ENCODE measurements at regions not wholly inside any gene's neighbourhood (a gene's known extent, or its start where the extent isn't known, plus 50 kb on each side); places are given as distances from the start of the nearest gene placed in this dataset.

DNA sequence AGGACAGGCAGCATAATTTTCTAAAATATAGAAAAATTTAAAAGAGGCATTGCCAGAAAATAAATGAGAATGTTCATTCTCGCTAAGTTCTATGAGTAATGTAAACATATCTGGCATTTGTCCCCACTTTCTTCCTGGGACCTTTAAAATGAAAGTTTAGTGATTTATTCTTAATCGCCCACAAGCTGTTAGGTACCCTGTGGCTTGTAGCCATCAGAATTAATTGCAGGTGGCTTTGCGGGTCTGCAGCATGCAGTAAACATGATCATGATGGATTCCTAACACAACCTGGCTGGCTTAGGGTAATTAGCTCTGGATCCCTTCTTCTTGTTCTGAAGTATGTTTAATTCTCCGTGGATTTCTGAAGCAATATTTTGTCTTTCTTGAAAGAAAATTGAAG, 103.5 kb upstream of the FRMD6 start:
- Histone ChIP-seq H3K9me3 (no peaks in the 10 kb centered on the region), H3K27me3 (no peaks in the 10 kb centered on the region), H3K4me1 (peaks cover 0 to 13% (median 0%) of the 10 kb centered on the region in 12 donors), H3K4me3 (no peak overlapping the region), H3K36me3 (no peaks in the 10 kb centered on the region), H3K27ac (peak overlapping the region in 1 of 12 donors; percentile 50)
- WGBS, 4 donors: 92 to 96% (median 94%) methylated on average over 4 of the region's 4 CpGs
- DNase-seq (no peak), ATAC-seq (no peak)
- intact Hi-C loops (cut with DNase I): no loop called here
- TF ChIP-seq, protein P1, sequence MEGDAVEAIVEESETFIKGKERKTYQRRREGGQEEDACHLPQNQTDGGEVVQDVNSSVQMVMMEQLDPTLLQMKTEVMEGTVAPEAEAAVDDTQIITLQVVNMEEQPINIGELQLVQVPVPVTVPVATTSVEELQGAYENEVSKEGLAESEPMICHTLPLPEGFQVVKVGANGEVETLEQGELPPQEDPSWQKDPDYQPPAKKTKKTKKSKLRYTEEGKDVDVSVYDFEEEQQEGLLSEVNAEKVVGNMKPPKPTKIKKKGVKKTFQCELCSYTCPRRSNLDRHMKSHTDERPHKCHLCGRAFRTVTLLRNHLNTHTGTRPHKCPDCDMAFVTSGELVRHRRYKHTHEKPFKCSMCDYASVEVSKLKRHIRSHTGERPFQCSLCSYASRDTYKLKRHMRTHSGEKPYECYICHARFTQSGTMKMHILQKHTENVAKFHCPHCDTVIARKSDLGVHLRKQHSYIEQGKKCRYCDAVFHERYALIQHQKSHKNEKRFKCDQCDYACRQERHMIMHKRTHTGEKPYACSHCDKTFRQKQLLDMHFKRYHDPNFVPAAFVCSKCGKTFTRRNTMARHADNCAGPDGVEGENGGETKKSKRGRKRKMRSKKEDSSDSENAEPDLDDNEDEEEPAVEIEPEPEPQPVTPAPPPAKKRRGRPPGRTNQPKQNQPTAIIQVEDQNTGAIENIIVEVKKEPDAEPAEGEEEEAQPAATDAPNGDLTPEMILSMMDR (IDR thresholded peaks at IDR 0.05): no peak
- TF ChIP-seq POLR2A (IDR thresholded peaks at IDR 0.05): no peak

DNA sequence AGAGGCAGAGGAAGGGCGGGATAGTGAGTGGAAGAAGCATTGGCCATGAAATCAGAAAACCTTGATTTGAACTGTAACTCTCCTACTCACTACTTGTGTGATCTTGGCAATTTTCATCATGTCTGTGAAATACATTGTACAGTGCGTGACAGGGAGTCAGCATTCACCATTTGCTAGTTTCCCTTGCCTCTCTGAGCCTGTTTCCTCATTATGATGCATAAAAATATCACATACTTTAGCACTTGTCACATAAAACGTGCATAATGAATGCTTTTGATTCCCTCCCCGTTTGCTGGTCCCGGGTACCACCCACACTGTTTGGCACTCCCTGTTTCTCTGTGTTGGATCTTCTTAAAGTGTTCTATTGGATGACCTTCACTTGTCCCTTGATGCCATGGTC, 101.1 kb upstream of the FRMD6 start:
- Histone ChIP-seq H3K27ac (no peak overlapping the region), H3K27me3 (no peaks in the 10 kb centered on the region), H3K4me1 (peaks cover 0 to 13% (median 0%) of the 10 kb centered on the region in 12 donors), H3K4me3 (no peak overlapping the region), H3K36me3 (no peaks in the 10 kb centered on the region), H3K9me3 (no peaks in the 10 kb centered on the region)
- no peak for TF ChIP-seq POLR2A (IDR thresholded peaks at IDR 0.05)
- TF ChIP-seq, protein P1 (IDR thresholded peaks at IDR 0.05): no peak
- no peak for ATAC-seq
- no peak for DNase-seq
- WGBS, 4 donors: 85 to 89% (median 88%) methylated on average over 5 of the region's 5 CpGs
- intact Hi-C loops (cut with DNase I): loop anchor here in 1 of 10 donors (10.0 kb wide), 1 partner anchor 84 kb away; no protein-coding TSS in a partner anchor

DNA sequence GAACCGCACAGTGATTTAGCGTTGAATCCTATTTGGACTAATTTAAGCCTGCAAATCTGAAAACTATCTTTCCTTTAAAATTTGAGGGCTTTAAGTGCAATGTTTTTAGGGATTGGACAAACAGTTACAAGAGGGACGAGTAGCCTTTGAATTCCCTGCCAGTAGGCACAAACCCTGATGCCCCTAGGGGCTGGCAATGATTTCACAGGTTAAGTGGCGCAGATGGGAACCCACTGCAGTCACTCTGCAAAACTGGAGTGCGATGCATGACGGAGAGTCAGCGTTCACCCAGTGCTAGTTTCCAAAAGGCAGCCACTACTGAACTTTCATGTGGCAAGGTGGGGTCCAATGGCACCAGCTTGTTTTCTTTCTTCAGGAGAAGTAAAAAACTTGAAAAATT, 99.4 kb upstream of the FRMD6 start:
- 92 to 96% (median 95%) methylated on average over 7 of the region's 7 CpGs for WGBS, 4 donors
- ATAC-seq (no peak), DNase-seq (no peak)
- H3K9me3 ChIP-seq: no peaks in the 10 kb centered on the region
- H3K4me1 ChIP-seq: peaks cover 0 to 7% (median 0%) of the 10 kb centered on the region in 12 donors
- no peaks in the 10 kb centered on the region for H3K36me3 ChIP-seq
- no peak overlapping the region for H3K4me3 ChIP-seq
- TF ChIP-seq POLR2A (IDR thresholded peaks at IDR 0.05): no peak
- TF ChIP-seq, protein P1 (IDR thresholded peaks at IDR 0.05): no peak
- H3K27me3 ChIP-seq: no peaks in the 10 kb centered on the region
- H3K27ac ChIP-seq: no peak overlapping the region
- intact Hi-C loops (cut with DNase I): loop anchor here in 1 of 10 donors (10.0 kb wide), 1 partner anchor 83 kb away; no protein-coding TSS in a partner anchor

DNA sequence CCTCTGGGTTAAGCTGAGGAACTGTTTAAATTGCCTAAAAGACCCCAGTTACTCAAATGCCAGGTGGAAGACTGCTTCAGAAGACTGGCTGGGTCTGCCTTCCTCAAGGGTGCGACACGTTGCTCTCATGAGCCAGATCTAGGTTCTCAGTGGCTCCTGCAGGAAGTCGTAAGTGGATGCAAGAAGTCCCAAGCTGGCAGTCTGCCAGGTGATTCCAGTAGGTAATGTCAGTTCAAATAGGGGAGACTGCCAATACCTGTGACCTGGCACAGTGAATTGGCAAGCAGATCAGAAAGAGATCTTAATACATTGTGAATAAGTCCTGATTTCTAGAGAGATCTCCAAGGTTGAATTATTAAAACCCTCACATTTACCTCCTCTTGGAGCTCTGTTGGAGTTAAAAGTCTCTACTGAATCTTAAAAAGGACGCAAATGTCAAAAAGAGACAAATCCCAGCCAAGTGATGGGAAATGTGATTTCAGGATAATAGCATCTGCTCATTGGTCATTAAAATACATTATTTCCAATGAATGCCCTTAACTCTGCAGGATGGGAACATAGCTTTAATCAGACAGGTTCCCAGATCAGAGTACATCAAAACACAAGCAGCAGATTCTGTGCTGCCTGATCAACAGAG, 98.8 kb upstream of the FRMD6 start:
- DNase-seq: peak in 1 of 5 donors; percentile 24
- H3K4me3 ChIP-seq: no peak overlapping the region
- peaks cover 0 to 1% (median 0%) of the 10 kb centered on the region in 12 donors for H3K4me1 ChIP-seq
- no peaks in the 10 kb centered on the region for H3K36me3 ChIP-seq
- intact Hi-C loops (cut with DNase I): loop anchor here in 1 of 10 donors (10.0 kb wide), 1 partner anchor 82 kb away; no protein-coding TSS in a partner anchor
- no peak overlapping the region for H3K27ac ChIP-seq
- WGBS, 4 donors: 51 to 61% (median 52%) methylated on average over 4 of the region's 4 CpGs
- no peak for TF ChIP-seq POLR2A (IDR thresholded peaks at IDR 0.05)
- TF ChIP-seq, protein P1 (IDR thresholded peaks at IDR 0.05): no peak
- no peaks in the 10 kb centered on the region for H3K9me3 ChIP-seq
- no peaks in the 10 kb centered on the region for H3K27me3 ChIP-seq
- no peak for ATAC-seq

Measured in heart left ventricle (tissue), 16 donors.